ENCODE measurements at regions not wholly inside any gene's neighbourhood (a gene's known extent, or its start where the extent isn't known, plus 50 kb on each side); places are given as distances from the start of the nearest gene placed in this dataset.

- Histone ChIP-seq H4K8ac (ENCODE audit: low read depth in 2 of 2, low read length in 2 of 2) (no peak overlapping the region), H3K18ac (ENCODE audit: low read depth, low read length) (no peak overlapping the region), H3K4me3 (ENCODE audit: insufficient read depth, low read depth, low read length) (no peak overlapping the region), H3K79me1 (ENCODE audit: low read depth in 1 of 2, low read length in 2 of 2) (no peaks in the 10 kb centered on the region), H4K20me1 (ENCODE audit: insufficient read depth, low read length) (no peaks in the 10 kb centered on the region), H2AK9ac (replicated peaks; ENCODE audit: low read depth, low read length, poor library complexity) (no peak overlapping the region), H3K56ac (ENCODE audit: extremely low read depth, insufficient read depth, low read length) (no peak overlapping the region), H2BK5ac (ENCODE audit: low read depth, low read length, poor library complexity, severe bottlenecking) (no peak overlapping the region), H3K27ac (ENCODE audit: insufficient read depth, low read length) (no peak overlapping the region), H2BK120ac (ENCODE audit: low read depth, low read length) (no peak overlapping the region), H3K14ac (replicated peaks; ENCODE audit: low read depth, low read length) (no peak overlapping the region), H3K36me3 (ENCODE audit: control insufficient read depth, insufficient read depth, low read length) (no peaks in the 10 kb centered on the region), H2BK15ac (ENCODE audit: low read depth, low read length) (no peak overlapping the region), H2AK5ac (ENCODE audit: low read depth, low read length) (no peak overlapping the region), H2BK20ac (ENCODE audit: low read depth, low read length) (no peak overlapping the region), H2AFZ (replicated peaks; ENCODE audit: low read length, poor library complexity) (no peak overlapping the region), H3K4me2 (ENCODE audit: low read depth, low read length) (no peak overlapping the region), H4K5ac (ENCODE audit: low read depth, low read length) (no peak overlapping the region), H3K9ac (ENCODE audit: low read depth, low read length) (no peak overlapping the region), H3K4ac (ENCODE audit: low read depth, low read length) (no peak overlapping the region), H3K4me1 (ENCODE audit: control insufficient read depth, insufficient read depth, low read length) (no peaks in the 10 kb centered on the region), H3K9me1 (ENCODE audit: insufficient read depth, low read length) (no peaks in the 10 kb centered on the region), H4K91ac (ENCODE audit: insufficient read depth, low read depth, low read length) (no peak overlapping the region), H3K23ac (ENCODE audit: low read depth, low read length) (no peak overlapping the region), H3K9me3 (ENCODE audit: control insufficient read depth, insufficient read depth, low read length) (no peaks in the 10 kb centered on the region), H3K27me3 (ENCODE audit: control insufficient read depth, insufficient read depth, low read length) (peaks cover 5% of the 10 kb centered on the region)
- CTCF ChIA-PET, result no interaction called here
- POLR2A ChIA-PET (ENCODE audit: unreplicated experiment), result no interaction called here
- dilution Hi-C loops (cut with HindIII; ENCODE audit: low sequenced_read_pairs, unreplicated experiment) (no loop called here), in situ Hi-C loops (cut with MboI; ENCODE audit: low sequenced_read_pairs) (no loop called here), intact Hi-C loops (cut with micrococcal nuclease) (no loop called here)
- TF ChIP-seq USF2 (IDR thresholded peaks at IDR 0.05; ENCODE audit: low read depth, low read length) (no peak), SMC3 (IDR thresholded peaks at IDR 0.05; ENCODE audit: low read depth, low read length) (no peak), ELK1 (IDR thresholded peaks at IDR 0.05; ENCODE audit: borderline replicate concordance, low read depth, low read length) (no peak)
- no peak for DNase-seq
- WGBS, 2 experiments (ENCODE audit: extremely low coverage in 2 of 2, insufficient read length in 1 of 2), result no CpG with 5 or more reads among the region's 1 CpG
- no peak for ATAC-seq (ENCODE audit: low read depth)
- BruUV-seq (replicated peaks), result no TSS peak
These were observed 170.2 kb upstream of the KCNJ15 start for GRCh38 chr21:38086580-38086979.

Data from IMR-90 (cell line).